IMR-90 (cell line): ENCODE measurements at regions not wholly inside any gene's neighbourhood (a gene's known extent, or its start where the extent isn't known, plus 50 kb on each side); places are given as distances from the start of the nearest gene placed in this dataset.
"Not testable (repeated sequence)": the region's sequence is repeated elsewhere in the genome, so short reads cannot be mapped to it uniquely, and the experiment has no call there.

Experiments used
- ATAC-seq: fragments of 200-7000 bp; cut with Tn5 transposase; 2 replicates; pipeline ENCODE4 v1.9.1; 2020; ENCODE audit warnings: low read depth, mild to moderate bottlenecking, moderate library complexity
- BruUV-seq: library from RNA; stranded (reverse); fragments of 400-500 nt; replicated peaks from 2 replicates; lab custom pipeline; 2021; lab: Mats Ljungman, UMichigan
- CTCF ChIA-PET: fragments of 300-600 bp; formaldehyde crosslinking; extraction: SDS; loops from one replicate; lab custom pipeline; 2021; ENCODE audit warnings: antibody characterized with exemption; lab: Yijun Ruan, JAX
- POLR2A ChIA-PET: fragments of 300-600 bp; sonication (Branson Sonifier 250); formaldehyde crosslinking; loops from one replicate; lab custom pipeline; 2022; ENCODE audit warnings: antibody characterized with exemption; ENCODE audit not compliant: unreplicated experiment; lab: Charles Lee
- DNase-seq: peaks from one replicate; pipeline ENCODE4 v3.0.0; 2013
- H2AFZ ChIP-seq: replicated peaks from 2 replicates; pipeline ENCODE3; 2013; ENCODE audit warnings: low read length, mild to moderate bottlenecking; ENCODE audit not compliant: poor library complexity
- H2AK5ac ChIP-seq: 2 replicates; pipeline ENCODE4 v1.6.1; 2013; ENCODE audit warnings: low read depth, low read length, inconsistent platforms
- H2AK9ac ChIP-seq: replicated peaks from 2 replicates; pipeline ENCODE3; 2013; ENCODE audit warnings: mild to moderate bottlenecking, low read depth, low read length, moderate library complexity; ENCODE audit not compliant: poor library complexity
- H2BK120ac ChIP-seq: 2 replicates; pipeline ENCODE4 v1.6.1; 2013; ENCODE audit warnings: low read depth, low read length, inconsistent platforms
- H2BK15ac ChIP-seq: 3 replicates; pipeline ENCODE4 v1.6.1; 2013; ENCODE audit warnings: low read depth, low read length, inconsistent platforms
- H2BK20ac ChIP-seq: 2 replicates; pipeline ENCODE4 v1.6.1; 2013; ENCODE audit warnings: low read depth, mild to moderate bottlenecking, inconsistent platforms, low read length, moderate library complexity
- H2BK5ac ChIP-seq: 2 replicates; pipeline ENCODE4 v1.6.1; 2013; ENCODE audit warnings: mild to moderate bottlenecking, low read depth, low read length, inconsistent platforms; ENCODE audit not compliant: poor library complexity, severe bottlenecking
- H3K14ac ChIP-seq: replicated peaks from 2 replicates; pipeline ENCODE4 v1.6.1; 2013; ENCODE audit warnings: low read depth, low read length, inconsistent platforms
- H3K18ac ChIP-seq: 2 replicates; pipeline ENCODE4 v1.6.1; 2013; ENCODE audit warnings: low read depth, low read length, control low read depth
- H3K23ac ChIP-seq: 2 replicates; pipeline ENCODE4 v1.6.1; 2013; ENCODE audit warnings: low read depth, low read length, inconsistent platforms
- H3K27ac ChIP-seq: 2 replicates; pipeline ENCODE4 v1.5.1; 2013; ENCODE audit warnings: mild to moderate bottlenecking, control low read depth, low read length; ENCODE audit not compliant: insufficient read depth
- H3K27me3 ChIP-seq: 2 replicates; pipeline ENCODE4 v1.6.1; 2013; ENCODE audit warnings: low read length; ENCODE audit not compliant: control insufficient read depth, insufficient read depth
- H3K36me3 ChIP-seq: 2 replicates; pipeline ENCODE4 v1.6.1; 2013; ENCODE audit warnings: low read length, mixed read lengths; ENCODE audit not compliant: control insufficient read depth, insufficient read depth
- H3K4ac ChIP-seq: 2 replicates; pipeline ENCODE4 v1.6.1; 2013; ENCODE audit warnings: low read depth, low read length, inconsistent platforms
- H3K4me1 ChIP-seq: 2 replicates; pipeline ENCODE4 v1.6.1; 2013; ENCODE audit warnings: low read length, mixed read lengths; ENCODE audit not compliant: control insufficient read depth, insufficient read depth
- H3K4me2 ChIP-seq: 2 replicates; pipeline ENCODE4 v1.6.1; 2013; ENCODE audit warnings: low read depth, mild to moderate bottlenecking, control low read depth, low read length, moderate library complexity
- H3K4me3 ChIP-seq: 2 replicates; pipeline ENCODE4 v1.5.1; 2013; ENCODE audit warnings: low read depth, mild to moderate bottlenecking, control low read depth, low read length, moderate library complexity; ENCODE audit not compliant: insufficient read depth
- H3K56ac ChIP-seq: 2 replicates; pipeline ENCODE4 v1.6.1; 2013; ENCODE audit warnings: low read length, inconsistent platforms; ENCODE audit not compliant: insufficient read depth; ENCODE audit errors: extremely low read depth
- H3K79me1 ChIP-seq, 2 experiments: 2 replicates each; pipeline ENCODE4 v1.6.1; 2013; ENCODE audit warnings: low read length in 2 of 2, inconsistent platforms in 1 of 2, low read depth in 1 of 2
- H3K9ac ChIP-seq: 2 replicates; pipeline ENCODE4 v1.6.1; 2013; ENCODE audit warnings: low read depth, low read length, control low read depth
- H3K9me1 ChIP-seq: 2 replicates; pipeline ENCODE4 v1.6.1; 2013; ENCODE audit warnings: low read length, inconsistent platforms; ENCODE audit not compliant: insufficient read depth
- H3K9me3 ChIP-seq: 2 replicates; pipeline ENCODE4 v1.6.1; 2013; ENCODE audit warnings: low read length; ENCODE audit not compliant: control insufficient read depth, insufficient read depth
- H4K20me1 ChIP-seq: 2 replicates; pipeline ENCODE4 v1.6.1; 2013; ENCODE audit warnings: low read length, inconsistent platforms; ENCODE audit not compliant: insufficient read depth
- H4K5ac ChIP-seq: 2 replicates; pipeline ENCODE4 v1.6.1; 2013; ENCODE audit warnings: mild to moderate bottlenecking, low read depth, low read length, control low read depth
- H4K8ac ChIP-seq, 2 experiments: 2 replicates each; pipeline ENCODE4 v1.6.1; 2013; ENCODE audit warnings: low read depth in 2 of 2, low read length in 2 of 2, control low read depth in 1 of 2, inconsistent platforms in 1 of 2
- H4K91ac ChIP-seq: 2 replicates; pipeline ENCODE4 v1.6.1; 2013; ENCODE audit warnings: low read depth, low read length, inconsistent platforms; ENCODE audit not compliant: insufficient read depth
- MXI1 ChIP-seq: IDR thresholded peaks from 2 replicates; pipeline ENCODE4 v1.6.1; 2012; ENCODE audit warnings: low read depth, mild to moderate bottlenecking, low read length, moderate library complexity, borderline replicate concordance
- NFE2L2 ChIP-seq: fragments of 150-350 bp; IDR thresholded peaks from 2 replicates; pipeline ENCODE4 v1.6.1; 2016; ENCODE audit warnings: low read depth, mild to moderate bottlenecking, low read length
- RAD21 ChIP-seq: IDR thresholded peaks from 2 replicates; pipeline ENCODE4 v1.6.1; 2012; ENCODE audit warnings: low read length, improper control_type of control experiment
- RFX5 ChIP-seq: IDR thresholded peaks from 2 replicates; pipeline ENCODE4 v1.8.0; 2012; ENCODE audit warnings: low read depth, mild to moderate bottlenecking, low read length, moderate library complexity
- SMC3 ChIP-seq: fragments of 150-350 bp; IDR thresholded peaks from 2 replicates; pipeline ENCODE4 v1.6.1; 2016; ENCODE audit warnings: low read depth, mild to moderate bottlenecking, antibody characterized with exemption, low read length, moderate library complexity
- WGBS, 2 experiments: methylation state at CpG; one replicate each; pipeline versions ENCODE4 v1.1.5 to v1.1.7; 2013; ENCODE audit warnings: missing lambda C conversion rate in 2 of 2; ENCODE audit not compliant: insufficient read length in 1 of 2; ENCODE audit errors: extremely low coverage in 2 of 2; 5-methylcytosine and 5-hydroxymethylcytosine counted together
- dilution Hi-C: fragments of 300-500 bp; cut with HindIII; formaldehyde crosslinking; loops from one replicate; pipeline ENCODE4 v1.14.3; 2018; ENCODE audit warnings: low sequenced_read_pairs; ENCODE audit not compliant: unreplicated experiment
- in situ Hi-C: fragments of 300-500 bp; cut with MboI; formaldehyde crosslinking; loops from 3 replicates; pipeline ENCODE4 v1.14.3; 2019; ENCODE audit warnings: low sequenced_read_pairs, inconsistent platforms, mixed read lengths
- intact Hi-C: fragments of 100-400 bp; cut with micrococcal nuclease; formaldehyde crosslinking; loops from 2 replicates; pipeline ENCODE4 v1.10.0; 2022
- TF ChIP-seq, protein P1 (sequence below): fragments of 150-350 bp; IDR thresholded peaks from 2 replicates; pipeline ENCODE4 v1.6.1; 2016; ENCODE audit warnings: low read depth, mild to moderate bottlenecking, low read length, moderate library complexity, borderline replicate concordance

DNA sequence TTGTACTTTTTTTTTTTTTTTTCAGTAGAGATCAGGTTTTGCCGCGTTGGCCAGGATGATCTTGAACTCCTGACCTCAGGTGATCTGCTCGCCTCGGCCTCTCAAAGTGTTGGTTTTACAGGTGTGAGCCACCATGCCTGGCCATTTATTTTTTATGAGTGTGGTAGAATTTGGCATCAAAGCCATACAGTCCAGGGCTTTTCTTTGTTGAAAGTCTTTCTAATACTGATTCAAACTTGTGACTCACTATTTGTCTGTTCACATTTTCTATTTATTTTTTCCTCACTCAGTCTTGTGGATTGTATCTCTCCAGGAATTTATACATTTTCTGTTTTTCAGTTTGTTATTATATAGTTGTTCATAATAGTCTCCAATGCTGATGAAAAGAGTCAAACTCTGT lies 66.5 kb upstream of the SPIN4 start:
- no peak for DNase-seq
- Histone ChIP-seq H3K27me3 (no peaks in the 10 kb centered on the region), H4K5ac (no peak overlapping the region), H2BK20ac (no peak overlapping the region), H2AK9ac (no peak overlapping the region), H3K4me1 (no peaks in the 10 kb centered on the region), H2AFZ (no peak overlapping the region), H3K56ac (no peak overlapping the region), H3K4ac (no peak overlapping the region), H2BK15ac (no peak overlapping the region), H3K4me3 (no peak overlapping the region), H3K9me1 (no peaks in the 10 kb centered on the region), H3K9me3 (no peaks in the 10 kb centered on the region), H2BK120ac (no peak overlapping the region), H4K8ac (no peak overlapping the region), H3K9ac (no peak overlapping the region), H3K79me1 (no peaks in the 10 kb centered on the region), H3K18ac (no peak overlapping the region), H3K23ac (no peak overlapping the region), H3K4me2 (no peak overlapping the region), H4K91ac (no peak overlapping the region), H3K14ac (no peak overlapping the region), H4K20me1 (no peaks in the 10 kb centered on the region), H3K27ac (no peak overlapping the region), H3K36me3 (no peaks in the 10 kb centered on the region), H2AK5ac (no peak overlapping the region), H2BK5ac (no peak overlapping the region)
- intact Hi-C loops = no loop called here
- no peak for ATAC-seq
- WGBS, 2 experiments = no CpG with 5 or more reads among the region's 4 CpGs
- POLR2A ChIA-PET = no interaction called here
- no peak for TF ChIP-seq RAD21
- no peak for TF ChIP-seq SMC3
- no peak for TF ChIP-seq RFX5
- TF ChIP-seq MXI1 = no peak
- TF ChIP-seq, protein P1, sequence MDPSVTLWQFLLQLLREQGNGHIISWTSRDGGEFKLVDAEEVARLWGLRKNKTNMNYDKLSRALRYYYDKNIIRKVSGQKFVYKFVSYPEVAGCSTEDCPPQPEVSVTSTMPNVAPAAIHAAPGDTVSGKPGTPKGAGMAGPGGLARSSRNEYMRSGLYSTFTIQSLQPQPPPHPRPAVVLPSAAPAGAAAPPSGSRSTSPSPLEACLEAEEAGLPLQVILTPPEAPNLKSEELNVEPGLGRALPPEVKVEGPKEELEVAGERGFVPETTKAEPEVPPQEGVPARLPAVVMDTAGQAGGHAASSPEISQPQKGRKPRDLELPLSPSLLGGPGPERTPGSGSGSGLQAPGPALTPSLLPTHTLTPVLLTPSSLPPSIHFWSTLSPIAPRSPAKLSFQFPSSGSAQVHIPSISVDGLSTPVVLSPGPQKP = no peak
- TF ChIP-seq NFE2L2 = no peak
- no TSS peak for BruUV-seq
- dilution Hi-C loops = no loop called here
- in situ Hi-C loops = no loop called here
- CTCF ChIA-PET = no interaction called here

DNA sequence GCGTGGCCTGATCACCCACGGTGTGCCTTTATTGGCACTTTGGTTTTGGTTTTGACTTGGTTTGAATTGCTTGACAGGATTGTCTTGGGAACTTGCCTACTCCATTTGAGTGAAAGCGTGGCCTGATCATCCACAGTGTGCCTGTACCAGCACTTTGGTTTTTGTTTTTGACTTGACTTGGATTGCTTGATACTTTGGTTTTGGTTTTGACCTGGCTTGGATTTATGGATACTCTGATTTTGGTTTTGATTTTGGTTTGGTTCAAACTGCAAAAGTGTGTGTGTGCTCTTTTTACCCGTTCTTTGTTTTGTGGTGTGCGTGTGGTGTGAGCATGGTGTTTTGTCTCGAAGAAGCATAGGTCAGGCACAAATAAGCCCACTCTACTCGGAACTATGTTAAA lies 58.8 kb upstream of the SPIN4 start:
- H3K4me1 ChIP-seq, H2AFZ ChIP-seq, CTCF ChIA-PET, DNase-seq, H3K27ac ChIP-seq, H2BK20ac ChIP-seq, H2BK120ac ChIP-seq, H3K27me3 ChIP-seq, H3K4ac ChIP-seq, H3K79me1 ChIP-seq, H4K20me1 ChIP-seq, H2AK9ac ChIP-seq, H3K9me3 ChIP-seq, H3K9me1 ChIP-seq, H3K23ac ChIP-seq, H3K18ac ChIP-seq, H2BK5ac ChIP-seq, H3K4me2 ChIP-seq, dilution Hi-C loops, H4K91ac ChIP-seq, in situ Hi-C loops, ATAC-seq, H3K56ac ChIP-seq, H2AK5ac ChIP-seq, BruUV-seq, H3K36me3 ChIP-seq, H3K9ac ChIP-seq, intact Hi-C loops, H4K8ac ChIP-seq, H2BK15ac ChIP-seq, H4K5ac ChIP-seq, H3K14ac ChIP-seq, POLR2A ChIA-PET, H3K4me3 ChIP-seq: not testable (repeated sequence)
- WGBS, 2 experiments = 100% methylated on average over 1 of the region's 7 CpGs; no CpG with 5 or more reads in 1 of the 2 experiments
